ENCODE measurements at regions not wholly inside any gene's neighbourhood (a gene's known extent, or its start where the extent isn't known, plus 50 kb on each side); places are given as distances from the start of the nearest gene placed in this dataset.
"Not testable (repeated sequence)": the region's sequence is repeated elsewhere in the genome, so short reads cannot be mapped to it uniquely, and the experiment has no call there.

DNA sequence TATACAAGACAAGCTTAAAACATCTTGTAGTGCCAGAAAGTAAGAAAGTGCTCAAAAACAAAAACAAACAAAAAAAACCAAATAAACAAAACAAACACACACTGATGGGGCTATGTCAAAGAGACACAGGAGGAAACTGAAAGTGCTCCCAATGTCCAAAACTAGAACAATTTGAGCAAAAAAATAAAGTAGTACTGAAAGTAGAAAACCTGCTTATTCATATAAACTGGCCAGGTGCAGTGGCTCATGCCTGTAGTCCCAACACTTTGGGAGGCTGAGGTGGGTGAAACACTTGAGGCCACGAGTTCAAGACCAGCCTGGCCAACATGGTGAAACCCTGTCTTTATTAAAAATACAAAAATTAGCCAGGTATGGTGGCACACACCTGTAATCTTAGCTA is 129.9 kb downstream of the GLUL start:
- DNase-seq (ENCODE audit: low spot score), result no peak
- no peak for ATAC-seq

DNA sequence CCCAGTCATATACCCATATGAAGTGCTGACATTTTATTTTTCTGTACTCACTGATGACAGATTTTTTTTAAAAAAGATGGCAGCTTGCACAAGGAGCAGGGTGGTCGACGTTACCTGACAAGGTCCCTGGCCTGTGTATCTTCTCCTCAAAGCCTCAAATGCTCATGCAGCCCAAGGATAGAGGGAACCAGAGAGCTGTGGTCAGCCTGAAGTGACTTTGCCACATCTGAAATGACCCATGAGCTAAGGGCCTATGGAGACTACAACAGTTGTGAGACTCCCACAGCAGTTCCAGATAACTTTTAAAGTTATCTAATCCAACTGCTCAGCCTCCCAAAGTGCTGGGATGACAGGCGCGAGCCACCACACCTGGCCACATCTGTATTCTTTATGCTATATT is 131.1 kb downstream of the GLUL start:
- ATAC-seq (no peak), DNase-seq (ENCODE audit: low spot score) (no peak)

DNA sequence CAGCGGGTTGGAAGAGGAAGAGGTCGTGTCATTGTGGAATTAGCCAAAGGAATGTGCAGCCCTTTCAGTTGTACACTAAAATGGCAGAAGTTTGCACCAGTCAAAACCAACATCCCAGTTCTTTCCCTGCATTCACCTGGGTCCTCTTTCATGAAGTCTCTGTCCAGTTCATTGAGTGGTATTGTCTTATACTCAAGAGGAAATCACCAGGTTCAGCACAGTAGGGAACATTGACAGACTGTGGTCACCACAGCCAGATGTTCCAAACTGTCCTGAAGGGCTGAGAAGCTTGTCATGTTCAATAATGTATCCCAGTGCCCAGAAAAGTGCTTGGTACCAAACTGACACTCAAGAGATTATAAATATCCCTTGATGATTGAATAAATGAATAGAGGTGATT is 131.6 kb downstream of the GLUL start:
- ATAC-seq (no peak), DNase-seq (ENCODE audit: low spot score) (no peak)

DNA sequence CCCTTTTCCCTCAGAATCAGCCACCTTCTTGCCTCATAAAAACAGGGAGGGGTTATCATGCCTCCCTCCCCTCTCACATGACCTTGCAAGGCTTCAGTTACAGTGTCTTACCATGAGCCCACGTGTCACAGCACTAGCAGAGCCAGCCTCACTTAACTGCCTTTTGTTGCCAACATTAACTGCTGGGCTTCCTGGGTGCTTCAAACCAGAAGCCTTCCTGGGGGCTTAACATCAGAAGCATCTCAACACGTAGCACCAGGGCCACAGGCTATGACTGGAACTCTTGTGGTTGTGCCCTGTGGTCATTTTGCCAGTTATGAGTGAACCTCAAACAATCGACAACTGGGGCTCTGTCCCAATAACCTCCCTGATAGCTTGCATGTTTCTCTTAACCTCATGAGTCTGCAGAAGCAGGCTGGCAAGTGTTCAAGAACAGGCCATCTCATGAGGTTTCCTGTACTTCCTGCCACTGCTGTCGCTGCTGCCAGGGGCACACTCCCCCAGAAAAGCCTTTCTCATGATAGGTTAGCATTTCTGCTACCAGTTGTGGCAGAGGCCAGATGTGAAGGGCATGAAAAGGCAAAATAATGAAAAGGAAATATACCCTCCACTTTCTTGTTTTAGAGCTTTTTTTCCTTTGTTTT is 132.2 kb downstream of the GLUL start:
- ATAC-seq (peak; percentile 71), DNase-seq (ENCODE audit: low spot score) (peak; percentile 59)

DNA sequence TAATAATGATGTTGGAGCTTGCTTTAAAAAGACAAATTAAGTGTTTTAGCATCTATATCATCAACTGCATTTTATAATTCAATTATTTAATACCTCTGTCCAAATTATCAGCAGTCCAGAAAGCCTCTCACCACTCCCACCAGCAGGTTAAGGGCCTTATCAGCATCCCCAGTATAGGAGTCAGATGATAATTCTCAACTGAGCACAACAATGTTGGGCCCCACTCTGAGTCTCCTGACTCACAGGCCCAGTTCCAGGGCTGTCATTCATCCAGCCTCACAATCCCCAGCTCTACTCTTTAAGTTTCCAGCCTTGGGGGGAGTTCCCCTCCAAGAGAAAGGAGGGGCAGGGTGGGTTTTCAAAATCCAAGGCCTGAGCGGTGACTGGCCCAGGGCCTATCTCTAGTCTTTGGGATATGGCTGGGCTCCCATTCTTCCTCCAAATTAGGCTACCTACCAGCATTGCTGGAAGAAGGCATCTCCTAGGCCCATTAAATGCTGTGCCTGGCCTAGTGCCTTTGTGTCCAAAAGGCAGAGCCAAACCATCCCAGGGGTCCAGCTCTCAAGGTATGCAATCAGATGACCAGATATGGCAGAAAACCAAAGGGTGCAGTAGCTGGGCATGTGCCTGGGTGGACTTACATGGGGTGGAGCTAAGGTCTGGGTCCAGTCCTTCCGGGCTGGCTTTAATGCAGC is 134.1 kb downstream of the GLUL start:
- DNase-seq (ENCODE audit: low spot score) (no peak), ATAC-seq (no peak)

DNA sequence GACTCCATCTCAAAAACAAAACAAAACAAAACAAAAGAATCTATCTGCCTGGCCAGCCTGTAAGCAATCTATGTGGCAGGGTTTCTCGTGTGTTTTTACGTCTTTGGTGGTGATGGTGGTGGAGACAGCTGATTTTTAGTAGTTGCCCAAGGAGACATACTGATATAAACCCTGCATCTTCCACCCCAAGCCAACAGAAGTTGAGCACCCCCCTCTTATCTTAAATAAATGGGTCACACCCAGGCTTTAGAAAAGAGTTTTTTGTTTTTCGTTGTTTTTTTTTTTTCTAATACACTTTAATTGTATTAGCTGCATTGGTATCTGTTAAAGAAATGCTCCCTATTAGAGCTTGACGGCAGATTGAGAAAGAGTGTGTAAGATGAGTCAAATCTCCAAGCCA is 134.7 kb downstream of the GLUL start:
- no peak for DNase-seq (ENCODE audit: low spot score)
- ATAC-seq, result no peak

DNA sequence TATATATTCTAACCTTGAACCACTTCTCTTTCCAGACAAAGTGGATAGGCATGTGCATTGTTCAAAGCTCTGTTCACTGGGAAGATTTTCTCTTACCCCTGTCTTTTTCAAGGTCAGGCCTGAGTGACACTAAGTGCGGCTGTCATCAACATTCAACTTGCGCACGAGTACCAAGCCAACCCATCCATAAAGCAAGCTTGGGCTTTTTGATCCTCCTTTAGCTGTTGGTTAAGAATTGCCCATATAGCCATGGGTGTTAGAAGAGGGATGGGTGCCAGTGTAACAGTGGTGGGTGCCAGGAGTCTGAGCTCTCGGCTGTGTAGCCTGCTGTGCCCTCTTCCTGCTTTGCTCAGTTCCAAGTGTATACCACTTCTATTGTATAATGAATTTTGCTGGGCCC is 136.1 kb downstream of the GLUL start:
- DNase-seq (ENCODE audit: low spot score) (no peak), ATAC-seq (no peak)

DNA sequence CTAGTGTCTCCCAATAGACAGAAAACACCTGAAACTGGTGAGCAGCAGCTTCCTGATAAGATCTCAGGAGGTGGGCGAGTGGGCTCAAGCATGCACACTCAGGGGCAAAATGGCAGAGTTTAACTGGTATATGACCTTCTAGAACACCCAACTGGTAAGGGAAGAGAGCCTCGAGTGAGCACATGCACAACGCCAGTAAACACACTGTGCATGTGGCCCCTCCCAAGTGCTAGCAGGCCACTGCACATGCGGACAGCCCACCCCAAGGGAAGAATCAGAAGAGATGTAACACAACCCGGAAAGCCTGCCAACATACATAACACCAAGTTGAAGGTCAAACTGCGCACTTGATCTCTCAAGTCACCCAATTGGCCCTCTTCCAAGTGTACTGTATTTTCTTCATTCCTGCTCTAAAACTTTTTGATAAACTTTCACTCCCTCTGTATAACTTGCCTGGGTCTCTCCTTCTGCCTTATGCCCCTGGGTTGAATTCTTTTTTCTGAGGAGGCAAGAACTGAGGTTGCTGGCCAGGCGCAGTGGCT is 138.2 kb downstream of the GLUL start:
- ATAC-seq, result no peak

DNA sequence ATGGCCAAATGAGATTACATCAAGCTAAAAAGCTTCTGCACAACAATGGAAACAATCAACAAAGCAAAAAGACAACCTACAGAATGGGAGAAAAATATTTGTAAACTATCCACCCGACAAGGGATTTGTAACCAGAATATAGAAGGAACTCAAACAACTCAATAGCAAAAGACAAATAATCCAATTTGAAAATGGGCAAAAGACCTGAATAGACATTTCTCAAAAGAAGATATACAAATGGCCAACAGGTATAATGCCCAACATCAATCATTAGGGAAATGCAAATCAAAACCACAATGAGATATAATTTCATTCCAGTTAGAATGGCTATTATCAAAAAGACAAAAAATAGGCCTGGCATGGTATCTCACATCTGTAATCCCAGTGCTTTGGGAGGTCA is 140.0 kb downstream of the GLUL start:
- no peak for ATAC-seq

More for the DNA sequence above, 138.2 kb downstream of the GLUL start:
- no peak for DNase-seq (ENCODE audit: low spot score)

DNA sequence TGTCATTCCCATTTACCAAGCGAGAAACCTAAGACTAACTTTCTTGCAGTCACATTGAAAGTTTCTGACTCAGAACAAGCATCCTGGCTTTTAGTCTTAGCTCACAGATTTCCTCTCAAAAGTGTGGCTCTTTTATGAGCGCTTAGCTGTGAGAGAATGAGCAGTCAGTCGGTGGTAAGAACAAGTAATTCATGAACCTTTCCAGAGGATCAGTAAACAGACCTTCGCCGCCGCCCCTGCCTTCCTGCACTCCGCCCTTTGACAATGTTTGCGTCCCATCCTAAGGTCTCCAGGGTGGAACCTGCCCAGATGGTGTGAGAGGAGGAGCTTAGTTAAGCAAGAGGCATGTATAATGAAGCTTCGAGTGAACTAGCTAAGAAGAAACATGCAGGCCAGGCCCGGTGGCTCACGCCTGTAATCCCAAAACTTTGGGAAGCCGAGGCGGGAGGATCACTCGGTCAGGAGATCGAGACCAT is 142.4 kb downstream of the GLUL start:
- peak; percentile 99 for ATAC-seq
- peak; percentile 87 for DNase-seq (ENCODE audit: low spot score)

More for the DNA sequence above, 140.0 kb downstream of the GLUL start:
- no peak for DNase-seq (ENCODE audit: low spot score)

DNA sequence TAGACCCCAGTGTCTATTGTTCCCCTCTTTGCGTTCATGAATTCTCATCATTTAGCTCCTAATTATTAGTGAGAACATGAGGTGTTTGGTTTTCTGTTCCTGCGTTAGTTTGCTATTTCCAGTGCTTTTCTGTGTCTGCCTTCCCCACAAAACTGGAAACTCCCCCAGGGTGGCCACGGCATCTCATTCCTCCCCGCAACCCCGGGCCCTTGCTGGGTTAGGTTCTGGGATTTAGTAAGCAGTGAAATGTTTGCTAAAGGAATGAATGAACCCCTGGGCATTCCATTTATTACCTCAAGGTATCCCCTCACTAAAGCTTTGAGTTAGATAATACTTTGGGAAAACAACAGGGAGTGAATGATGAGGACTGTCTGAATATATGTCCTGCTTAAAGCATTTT is 142.9 kb downstream of the GLUL start:
- DNase-seq (ENCODE audit: low spot score) (no peak), ATAC-seq (no peak)

DNA sequence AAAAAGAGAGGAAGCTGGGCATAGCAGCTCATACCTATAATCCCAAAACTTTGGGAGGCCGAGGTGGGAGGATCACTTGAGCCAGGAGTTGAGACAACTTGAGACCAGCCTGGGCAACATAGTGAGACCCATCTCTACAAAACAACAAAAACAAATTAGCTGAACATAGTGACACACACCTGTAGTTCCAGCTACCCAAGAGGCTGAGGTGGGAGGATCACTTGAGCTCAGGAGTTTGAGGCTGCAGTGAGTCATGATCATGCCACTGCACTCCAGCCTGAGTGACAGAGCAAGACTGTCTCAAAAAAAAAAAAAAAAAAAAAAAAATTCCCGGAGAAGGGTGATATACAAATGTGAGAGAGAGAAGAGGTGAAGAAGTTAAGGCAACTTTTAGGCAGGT is 143.8 kb downstream of the GLUL start:
- ATAC-seq; DNase-seq (ENCODE audit: low spot score): not testable (repeated sequence)

DNA sequence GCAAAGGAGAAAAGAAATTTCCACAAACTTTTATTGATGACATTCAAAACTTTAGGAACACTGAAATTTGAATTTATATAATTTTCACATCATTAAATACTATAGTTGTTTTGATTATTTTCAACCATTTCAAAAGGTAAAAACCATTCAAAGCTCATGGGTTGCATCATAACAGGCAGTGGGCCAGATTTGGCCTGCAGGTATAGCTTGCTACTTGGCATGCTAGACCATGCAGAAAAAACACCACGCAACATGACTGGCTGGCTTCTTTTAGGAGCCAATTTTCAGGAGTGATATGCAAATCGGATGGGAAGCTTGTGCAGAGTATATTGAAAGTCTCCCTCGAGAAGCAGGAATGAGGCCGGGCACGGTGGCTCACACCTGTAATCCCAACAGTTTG is 144.8 kb downstream of the GLUL start:
- ATAC-seq (peak; percentile 43), DNase-seq (ENCODE audit: low spot score) (peak; percentile 70)

DNA sequence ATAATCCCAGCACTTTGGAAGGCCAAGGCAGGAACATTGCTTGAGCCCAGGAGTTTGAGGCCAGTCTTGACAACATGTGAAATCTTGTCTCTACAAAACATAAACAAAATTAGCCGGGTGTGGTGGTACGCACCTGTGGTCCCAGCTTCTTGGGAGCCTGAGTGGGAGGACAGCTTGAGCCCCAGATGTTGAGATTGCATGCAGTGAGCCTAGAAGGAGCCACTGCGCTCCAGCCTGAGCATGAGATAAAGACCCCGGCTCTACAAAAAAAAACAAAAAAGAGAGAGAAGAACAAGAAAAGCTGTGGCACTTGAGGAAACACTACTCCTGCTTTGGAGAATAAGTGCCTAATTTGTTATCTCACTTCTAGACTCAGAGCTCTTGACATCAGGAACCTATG is 146.6 kb downstream of the GLUL start:
- no peak for DNase-seq (ENCODE audit: low spot score)

DNA sequence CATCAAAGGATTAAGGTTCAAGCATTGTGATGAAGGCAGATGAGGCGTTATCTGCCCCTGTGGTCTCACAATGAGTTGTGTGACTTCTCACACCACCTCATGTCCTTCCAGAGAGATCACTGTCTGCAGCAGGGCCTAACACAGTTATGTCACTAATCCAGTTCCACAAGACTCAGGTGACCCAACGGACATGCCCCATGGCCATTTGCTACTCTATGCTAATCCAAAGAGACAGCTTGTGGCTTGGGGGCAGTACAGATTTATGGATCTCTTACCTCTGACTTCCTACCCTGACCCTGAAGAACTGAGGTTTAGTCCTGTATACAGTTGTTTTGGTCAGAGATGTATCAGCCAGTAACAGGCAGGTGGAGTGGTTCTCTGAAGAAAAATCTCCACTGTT is 147.1 kb downstream of the GLUL start:
- no peak for DNase-seq (ENCODE audit: low spot score)
- ATAC-seq, result no peak

More for the DNA sequence above, 146.6 kb downstream of the GLUL start:
- ATAC-seq, result no peak

DNA sequence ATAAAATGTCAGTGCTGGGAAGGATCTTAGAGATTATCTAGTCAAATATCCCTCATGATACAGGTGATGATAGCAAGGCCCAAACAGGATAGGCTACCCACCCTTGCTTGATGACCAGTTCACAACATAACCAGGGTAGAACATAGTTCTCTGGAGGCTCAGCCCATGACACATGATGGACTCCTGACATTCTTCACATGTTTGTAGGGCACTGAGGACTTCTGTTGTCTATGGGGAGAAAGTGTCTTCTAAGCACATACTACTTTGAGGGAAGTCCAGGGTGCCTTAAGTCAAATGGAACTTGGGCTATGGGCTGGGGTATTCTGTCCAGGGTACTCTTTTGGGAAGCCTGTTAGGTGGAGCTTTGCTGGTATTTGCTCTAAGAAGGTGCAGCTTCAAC is 148.9 kb downstream of the GLUL start:
- DNase-seq (ENCODE audit: low spot score) (no peak), ATAC-seq (no peak)

DNA sequence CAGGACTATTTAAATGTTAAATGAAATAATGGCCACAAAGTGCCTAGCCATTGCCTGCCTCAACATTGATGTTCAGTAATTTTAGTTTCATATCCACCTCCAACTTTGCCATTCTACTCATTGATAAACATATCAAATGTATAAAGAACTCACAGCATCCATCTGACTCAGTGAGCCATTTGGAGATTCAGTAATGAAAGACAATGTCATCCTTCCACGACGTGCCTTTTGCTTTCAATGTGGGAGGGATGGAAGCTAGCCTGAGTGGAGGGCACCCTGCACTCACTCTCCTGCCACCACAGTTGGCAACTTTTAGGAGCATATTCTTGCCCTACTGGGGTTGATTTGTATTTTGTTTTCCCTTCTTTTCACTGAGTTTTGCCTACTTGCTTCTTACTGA is 151.5 kb downstream of the GLUL start:
- DNase-seq (ENCODE audit: low spot score) (no peak), ATAC-seq (no peak)

DNA sequence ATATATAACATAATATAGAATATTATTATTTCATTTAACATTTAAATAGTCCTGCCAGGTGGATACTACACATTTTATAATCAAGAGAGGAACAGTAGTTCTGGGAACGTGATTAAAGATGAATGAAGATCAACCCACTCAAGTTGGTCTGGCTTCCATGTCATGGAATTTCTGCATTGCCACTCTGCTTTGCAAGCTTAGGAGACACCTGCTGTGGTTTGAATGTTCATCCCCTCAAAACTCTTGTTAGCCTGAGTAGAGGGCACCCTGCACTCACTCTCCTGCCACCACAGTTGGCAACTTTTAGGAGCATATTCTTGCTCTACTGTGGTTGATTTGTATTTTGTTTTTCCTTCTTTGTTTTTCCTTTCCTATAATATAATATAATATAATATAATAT is 153.2 kb downstream of the GLUL start:
- no peak for DNase-seq (ENCODE audit: low spot score)
- no peak for ATAC-seq

DNA sequence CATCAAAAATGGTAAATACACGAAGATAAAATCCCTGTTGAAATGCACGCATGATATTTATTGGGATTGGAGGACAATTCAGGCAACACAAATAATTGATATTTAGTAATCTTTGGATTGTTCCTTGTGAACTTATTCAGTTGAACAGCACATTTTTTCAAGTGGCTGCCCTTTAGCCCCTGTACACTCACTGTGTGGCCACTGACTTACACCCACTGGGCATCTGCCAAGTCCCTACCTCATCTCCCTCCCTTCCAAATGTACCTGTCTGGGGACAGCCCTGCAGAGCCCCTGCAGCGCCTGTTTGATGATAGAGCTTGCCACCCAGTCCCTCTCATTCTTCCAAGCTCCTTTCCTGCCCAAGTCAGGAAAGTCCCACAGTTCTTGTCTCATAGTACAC is 154.3 kb downstream of the GLUL start:
- ATAC-seq (peak; percentile 93), DNase-seq (ENCODE audit: low spot score) (peak; percentile 63)

DNA sequence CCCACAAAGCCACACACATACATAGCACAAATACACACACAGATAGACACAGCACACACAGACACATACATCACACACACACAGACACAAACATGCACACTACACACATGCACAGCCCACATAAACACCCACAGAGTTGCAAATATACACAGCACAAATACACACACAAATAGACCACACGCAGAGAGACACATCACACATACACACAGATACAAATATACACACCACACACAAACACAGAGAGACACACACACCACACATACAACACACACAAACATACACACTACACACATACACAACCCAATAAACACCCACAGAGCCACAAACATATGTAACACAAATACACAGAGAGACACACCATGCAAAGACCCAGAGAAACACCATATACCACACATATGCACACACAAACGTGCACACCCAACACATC is 154.9 kb downstream of the GLUL start:
- ATAC-seq (no peak), DNase-seq (ENCODE audit: low spot score) (no peak)

DNA sequence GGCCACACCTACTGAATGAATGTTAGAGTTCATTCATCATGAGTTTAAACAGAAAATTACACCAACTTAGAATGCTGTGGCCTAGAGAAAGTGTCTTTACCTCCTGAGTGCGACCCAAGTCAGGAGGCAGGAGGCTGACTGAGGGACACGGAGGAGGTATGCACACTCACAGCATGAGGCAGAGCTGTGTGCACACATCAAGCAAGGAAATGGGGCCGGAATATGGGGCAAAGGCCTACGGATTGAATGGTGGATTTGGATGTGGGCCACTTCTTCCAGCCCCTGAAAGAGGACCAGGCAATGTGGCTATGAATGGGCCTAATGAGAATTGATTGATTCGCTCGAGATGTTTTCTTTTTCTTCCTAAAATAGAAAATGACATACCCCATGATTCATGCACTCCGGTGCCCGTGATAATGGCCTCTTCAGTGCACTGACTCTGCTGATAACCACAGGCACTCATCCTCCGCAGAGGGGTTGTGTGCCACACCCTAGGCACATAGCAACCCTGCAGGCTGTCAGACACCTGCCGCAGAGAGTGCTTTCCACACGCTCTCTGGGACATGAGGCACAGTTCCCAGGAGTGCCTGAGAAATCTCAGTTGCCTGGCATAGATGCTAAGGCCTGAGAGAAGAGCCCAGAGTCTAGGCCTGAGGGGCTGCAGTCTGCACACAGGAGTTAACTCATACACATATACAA is 155.5 kb downstream of the GLUL start:
- ATAC-seq (no peak), DNase-seq (ENCODE audit: low spot score) (no peak)

DNA sequence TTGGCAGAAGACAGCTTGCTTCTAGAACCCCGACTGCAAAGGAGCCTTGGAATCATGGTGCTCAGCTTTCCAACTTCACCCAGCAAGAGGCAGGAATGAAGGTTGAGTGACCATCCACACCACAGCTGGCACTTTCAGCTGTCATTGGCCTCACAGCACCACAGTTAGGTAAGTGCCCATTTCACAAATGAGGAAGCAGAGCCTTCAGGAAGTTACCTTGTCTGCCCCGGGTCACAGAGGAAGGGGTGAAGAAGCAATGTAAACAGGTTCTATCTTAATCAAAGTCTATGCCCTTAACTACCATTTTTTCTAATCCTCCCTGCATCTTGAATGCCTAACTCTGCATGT is 156.0 kb downstream of the GLUL start:
- ATAC-seq (no peak), DNase-seq (ENCODE audit: low spot score) (no peak)

Measured in left lobe of liver (tissue), 2 donors.